HG02798 (cell line): ENCODE measurements at regions not wholly inside any gene's neighbourhood (a gene's known extent, or its start where the extent isn't known, plus 50 kb on each side); places are given as distances from the start of the nearest gene placed in this dataset.
A peak's percentile ranks its signal among the peaks of the same experiment; 100 is the strongest.
"Not testable (repeated sequence)": the region's sequence is repeated elsewhere in the genome, so short reads cannot be mapped to it uniquely, and the experiment has no call there.

Source experiments
- ATAC-seq: cut with Tn5 transposase; IDR thresholded peaks from one replicate; pipeline ENCODE4 v1.9.1; 2021; ENCODE audit warnings: mild to moderate bottlenecking; ENCODE audit not compliant: unreplicated experiment, poor library complexity

DNA sequence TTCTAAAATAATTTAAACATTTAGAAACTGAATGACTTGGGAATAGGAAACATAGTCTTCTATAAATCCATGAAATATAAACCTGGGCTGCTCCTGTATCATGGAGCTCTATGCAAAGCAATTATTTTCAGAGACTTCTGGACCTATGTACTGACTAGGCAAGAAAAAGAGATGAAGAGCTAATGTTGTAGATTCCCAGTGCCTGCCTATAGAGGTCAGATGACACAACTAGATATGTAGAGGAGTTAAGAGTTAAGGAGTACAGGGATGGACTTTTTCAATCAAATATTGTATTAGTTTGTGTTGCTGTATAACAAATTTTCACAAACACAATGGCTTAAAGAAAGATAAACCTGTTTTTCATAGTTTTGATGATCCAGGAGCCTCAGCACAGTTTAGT is 1434.5 kb downstream of the KCNT2 start:
- peak; percentile 48 for ATAC-seq

GRCh38 chr1:195159795-195160194 is 1448.4 kb downstream of the KCNT2 start:
- ATAC-seq: not testable (repeated sequence)

GRCh38 chr1:195158091-195158490 is 1450.1 kb downstream of the KCNT2 start:
- ATAC-seq: no peak

DNA sequence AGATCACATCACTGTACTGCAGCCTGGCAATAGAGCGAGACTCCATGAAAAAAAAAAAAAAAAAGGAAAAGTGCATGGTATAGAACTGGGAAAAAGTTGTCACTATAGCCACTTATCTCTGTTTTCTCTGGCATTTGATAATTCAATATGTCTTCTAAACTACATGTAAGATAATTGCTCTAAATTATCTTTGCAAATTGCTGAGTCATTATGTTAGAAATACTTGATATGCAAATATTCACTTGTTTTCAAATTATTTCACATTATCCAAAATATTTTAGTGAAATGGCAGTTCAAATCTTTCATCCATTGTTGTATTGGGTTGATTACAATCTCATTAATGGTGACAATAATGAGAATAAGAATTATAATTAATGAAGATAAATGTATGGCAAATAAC is 1455.1 kb downstream of the KCNT2 start:
- ATAC-seq: no peak

- no peak for ATAC-seq
Observed at GRCh38 chr1:195150768-195151167, 1457.5 kb downstream of the KCNT2 start.

DNA sequence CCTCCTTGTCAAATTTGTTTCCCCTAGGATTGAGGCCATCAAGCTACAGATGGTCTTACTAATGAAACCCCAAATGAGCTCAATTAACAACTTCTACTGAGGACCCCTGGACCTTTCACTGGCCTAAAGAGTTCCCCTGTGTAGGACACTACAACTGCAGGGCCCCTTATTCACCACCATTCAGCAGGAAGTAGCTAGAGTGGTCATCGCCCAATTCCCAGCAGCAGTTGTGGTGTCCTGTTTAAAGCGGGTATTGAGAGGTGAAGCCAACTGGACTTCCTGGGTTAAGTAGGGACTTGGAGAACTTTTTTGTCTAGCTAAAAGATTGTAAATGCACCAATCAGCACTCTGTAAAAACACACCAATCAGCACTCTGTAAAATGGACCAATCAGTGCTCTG is 1466.9 kb downstream of the KCNT2 start:
- ATAC-seq: no peak

DNA sequence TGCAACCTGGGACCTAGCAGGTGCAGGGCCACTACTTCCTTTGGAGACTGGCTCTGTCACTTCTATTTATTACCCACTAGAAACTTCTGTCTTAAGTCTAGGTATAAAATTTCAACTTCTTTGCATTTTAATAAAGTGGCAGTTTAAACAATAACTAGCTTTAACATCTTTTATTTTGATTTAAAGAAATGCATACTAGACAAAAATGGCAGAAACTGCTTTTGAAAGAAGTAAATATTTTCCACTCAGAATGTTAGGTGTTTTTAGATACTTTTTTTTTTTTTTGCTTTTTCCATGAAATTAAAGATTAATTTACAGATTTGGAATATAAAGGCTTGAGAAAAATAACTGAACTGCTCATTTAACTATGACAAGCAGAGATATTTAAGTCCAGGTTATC is 1477.6 kb downstream of the KCNT2 start:
- no peak for ATAC-seq

- no peak for ATAC-seq
Observed at GRCh38 chr1:195122497-195122896, 1485.7 kb downstream of the KCNT2 start.

DNA sequence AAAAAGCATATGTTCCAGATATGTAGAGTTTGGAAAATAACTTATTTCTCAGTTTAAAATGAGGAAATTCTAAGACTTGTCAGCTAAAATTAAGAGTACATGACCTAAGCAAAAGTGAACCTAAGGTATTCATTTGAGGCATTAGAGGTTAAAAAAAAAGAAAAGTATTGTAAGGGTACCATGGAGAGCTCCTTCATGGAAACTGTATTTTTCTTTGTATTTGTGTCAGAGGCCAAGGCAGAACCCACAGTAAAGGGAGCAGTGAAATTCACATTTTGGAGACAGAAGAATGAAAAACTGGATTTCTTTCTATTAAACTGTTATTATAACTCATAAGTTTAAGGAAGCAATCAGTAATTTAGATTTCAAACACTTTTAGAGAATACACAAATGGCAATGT is 1494.8 kb downstream of the KCNT2 start:
- no peak for ATAC-seq

DNA sequence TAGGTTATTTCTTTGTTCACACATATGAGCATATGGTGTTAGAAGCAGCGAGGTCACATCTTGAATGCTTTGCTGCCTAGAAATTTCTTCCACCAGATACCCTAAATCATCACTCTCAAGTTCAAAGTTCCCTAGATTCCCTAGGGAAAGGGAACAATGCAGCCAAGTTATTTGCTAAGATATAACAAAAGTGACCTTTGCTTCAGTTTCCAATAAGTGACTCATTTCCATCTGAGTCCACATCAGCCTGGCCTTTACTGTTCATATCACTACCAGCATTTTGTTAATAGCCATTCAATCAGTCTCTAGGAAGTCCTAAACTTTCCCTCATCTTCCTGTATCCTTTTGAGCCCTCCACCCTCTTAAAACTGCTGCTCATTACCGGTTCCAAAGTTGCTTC is 1502.5 kb downstream of the KCNT2 start:
- no peak for ATAC-seq

GRCh38 chr1:195105281-195105680 is 1503.0 kb downstream of the KCNT2 start:
- ATAC-seq: peak; percentile 63

DNA sequence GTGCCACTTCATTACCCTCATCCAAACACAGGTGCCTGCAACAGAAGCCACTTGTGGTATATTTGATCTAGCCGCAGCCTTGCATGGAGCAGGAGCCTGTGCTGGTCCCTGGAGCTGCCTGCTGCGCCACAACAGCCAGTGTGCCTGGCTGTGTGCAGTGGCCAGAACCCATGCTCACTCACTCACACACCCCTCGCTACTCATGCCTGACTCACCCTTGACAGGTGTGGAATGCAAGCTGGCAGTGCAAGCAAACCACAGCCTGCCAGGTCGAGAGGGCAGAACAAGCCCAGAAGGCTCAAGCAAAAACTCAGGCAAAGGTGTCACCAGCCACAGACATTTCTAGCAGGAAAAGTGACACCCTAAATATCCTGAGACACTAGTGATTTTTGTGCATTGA is 1510.9 kb downstream of the KCNT2 start:
- no peak for ATAC-seq

GRCh38 chr1:195096051-195096521 is 1512.2 kb downstream of the KCNT2 start:
- no peak for ATAC-seq

GRCh38 chr1:195085196-195085595 is 1523.0 kb downstream of the KCNT2 start:
- no peak for ATAC-seq

DNA sequence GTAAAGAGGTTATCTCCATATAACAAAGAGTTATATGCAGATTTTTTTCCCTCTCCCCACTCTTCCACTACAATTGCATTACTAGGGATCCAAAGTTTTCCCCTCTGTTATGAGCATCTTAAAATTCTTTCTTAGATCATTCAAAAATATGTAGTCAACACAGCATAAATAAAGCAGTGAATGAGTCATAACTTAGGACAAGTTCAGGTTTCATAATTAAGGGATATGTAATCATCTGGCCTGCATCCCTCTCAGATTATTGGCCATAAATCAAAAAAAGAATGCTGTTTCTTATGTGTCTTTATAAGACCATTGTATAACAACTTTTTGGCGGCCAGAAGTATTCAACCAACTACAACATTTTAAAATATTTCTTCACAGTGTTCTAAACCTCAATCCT is 1526.1 kb downstream of the KCNT2 start:
- ATAC-seq: no peak

DNA sequence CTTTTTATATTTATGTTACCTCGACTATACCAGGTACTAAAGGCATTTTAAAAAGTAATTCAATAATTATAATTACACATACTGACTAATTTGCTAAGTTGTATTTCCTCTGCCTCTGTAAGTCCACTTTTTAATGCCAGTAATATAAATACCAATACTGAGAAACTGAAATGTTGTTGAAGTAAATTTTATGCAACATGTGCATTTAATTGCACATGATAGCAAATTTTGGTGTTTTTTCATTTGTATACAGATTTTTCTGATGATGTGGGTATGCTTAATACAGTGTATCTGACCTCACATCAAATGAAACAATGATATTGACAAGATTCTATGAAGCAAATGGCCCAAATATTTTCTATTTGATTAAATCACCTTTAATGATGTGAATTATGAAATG is 1531.6 kb downstream of the KCNT2 start:
- no peak for ATAC-seq

DNA sequence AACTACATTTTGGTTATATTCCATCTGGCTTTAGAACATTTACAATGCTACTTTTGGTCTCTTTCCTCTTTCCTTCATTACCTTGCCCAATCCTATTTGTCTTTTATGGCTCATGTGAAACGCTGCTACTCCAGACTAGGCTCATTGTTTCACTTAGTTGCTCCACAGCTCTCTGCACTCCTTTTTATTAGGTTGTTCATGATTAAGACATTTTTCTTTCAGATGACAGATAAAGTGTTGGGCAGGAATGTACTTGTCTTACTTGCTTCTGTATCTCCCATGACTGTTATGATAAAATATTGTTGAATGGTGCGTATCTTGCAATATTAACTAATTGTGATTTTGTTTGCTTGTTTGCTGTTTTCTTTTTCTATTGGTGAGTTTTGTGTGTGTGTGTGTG is 1532.3 kb downstream of the KCNT2 start:
- no peak for ATAC-seq

DNA sequence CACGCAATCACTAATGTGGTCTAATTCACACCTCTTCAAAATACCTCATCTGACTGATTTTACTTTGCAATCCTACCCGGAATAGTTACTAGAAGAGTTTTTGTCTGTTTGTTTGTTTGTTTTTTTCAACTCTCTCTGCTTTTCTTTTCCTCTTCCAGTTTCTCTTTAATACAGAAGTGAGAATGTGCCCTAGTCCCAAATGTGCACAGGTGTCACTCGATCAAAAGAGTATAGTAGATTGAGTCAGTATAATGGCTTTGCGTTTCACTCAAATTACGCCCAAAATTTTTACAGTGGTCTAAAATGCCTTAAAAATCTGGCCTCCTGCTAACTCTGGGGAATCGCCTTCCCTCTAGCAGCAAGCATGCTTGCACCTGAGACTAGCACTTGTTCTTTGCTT is 1536.8 kb downstream of the KCNT2 start:
- ATAC-seq: peak; percentile 60

DNA sequence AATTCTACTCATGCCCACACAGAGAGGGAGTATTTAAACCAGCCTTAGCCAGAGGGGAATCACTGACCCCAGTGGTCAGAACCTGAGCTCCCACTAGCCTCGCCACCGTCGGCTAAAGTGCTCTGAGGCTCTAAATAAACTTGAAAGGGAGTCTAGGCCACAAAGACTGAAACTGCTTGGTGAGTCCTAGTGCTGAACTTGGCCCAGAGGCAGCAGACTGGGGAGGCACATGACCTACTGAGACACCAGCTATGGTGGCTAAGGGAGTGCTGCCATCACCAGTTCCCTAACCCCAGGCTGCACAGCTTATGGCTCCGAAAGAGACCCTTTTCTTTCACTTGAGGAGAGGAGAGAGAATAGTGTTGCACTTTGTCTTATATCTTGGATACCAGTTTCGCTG is 1542.8 kb downstream of the KCNT2 start:
- ATAC-seq: no peak

- no peak for ATAC-seq
Observed at GRCh38 chr1:195064358-195064757, 1543.9 kb downstream of the KCNT2 start.

DNA sequence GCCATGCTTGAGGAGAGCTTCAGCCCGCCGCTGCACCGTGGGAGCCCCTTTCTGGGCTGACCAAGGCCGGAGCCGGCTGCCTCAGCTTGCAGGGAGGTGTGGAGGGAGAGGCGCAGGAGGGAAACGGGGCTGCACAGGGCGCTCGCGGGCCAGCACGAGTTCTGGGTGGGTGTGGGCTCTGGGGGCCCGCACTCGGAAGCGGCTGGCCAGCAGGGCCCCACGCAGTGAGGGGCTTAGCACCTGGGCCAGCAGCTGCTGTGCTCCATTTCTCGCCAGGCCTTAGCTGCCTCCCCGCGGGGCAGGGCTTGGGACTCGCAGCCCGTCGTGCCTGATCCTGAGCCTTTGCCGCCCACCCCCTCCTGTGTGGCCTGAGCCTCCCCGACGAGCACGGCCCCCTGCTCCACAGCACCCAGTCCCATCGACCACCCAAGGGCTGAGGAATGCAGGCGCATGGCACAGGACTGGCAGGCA is 1554.0 kb downstream of the KCNT2 start:
- ATAC-seq: no peak

- ATAC-seq: peak; percentile 65
Observed at GRCh38 chr1:195053478-195053877, 1554.8 kb downstream of the KCNT2 start.

GRCh38 chr1:195047772-195048171 is 1560.5 kb downstream of the KCNT2 start:
- ATAC-seq: no peak
